Sigmoid colon (tissue), 6 donors: ENCODE measurements at regions not wholly inside any gene's neighbourhood (a gene's known extent, or its start where the extent isn't known, plus 50 kb on each side); places are given as distances from the start of the nearest gene placed in this dataset.

Experiments
- DNase-seq: peaks from one replicate; pipeline ENCODE4 v3.0.0-alpha.2; 2019
- H3K27ac ChIP-seq, 4 donors: fragments of 200-600 bp; sonication (generic); one replicate each; pipeline ENCODE4 v1.5.1; 2016 to 2019; ENCODE audit warnings: mild to moderate bottlenecking in 1 of 4
- H3K27me3 ChIP-seq, 3 donors: fragments of 200-600 bp; sonication (generic); one replicate each; pipeline ENCODE4 v1.5.1; 2019; ENCODE audit warnings: mild to moderate bottlenecking in 1 of 3
- H3K36me3 ChIP-seq, 4 donors: fragments of 200-600 bp; sonication (generic); one replicate each; pipeline ENCODE4 v1.5.1; 2016 to 2019
- H3K4me1 ChIP-seq, 4 donors: fragments of 200-600 bp; sonication (generic); one replicate each; pipeline ENCODE4 v1.5.1; 2017 to 2019
- H3K4me3 ChIP-seq, 4 donors: fragments of 200-600 bp; sonication (generic); one replicate each; pipeline ENCODE4 v1.5.1; 2017 to 2019; ENCODE audit warnings: mild to moderate bottlenecking in 2 of 4, moderate library complexity in 1 of 4
- H3K9me3 ChIP-seq, 4 donors: fragments of 200-600 bp in 3 of 4; sonication (generic) in 3 of 4; one replicate each; pipeline versions ENCODE4 v1.5.1 to v1.6.1; 2013 to 2019
- CTCF ChIP-seq, 4 experiments: fragments of 450-650 bp in 3 of 4; fragments of 200-600 bp in 1 of 4; IDR thresholded peaks; one replicate each; pipeline ENCODE4 v1.5.1; 2016 to 2019; ENCODE audit warnings: antibody characterized with exemption in 4 of 4, mild to moderate bottlenecking in 3 of 4, moderate library complexity in 2 of 4
- EP300 ChIP-seq, 4 donors: sonication (generic); formaldehyde crosslinking; IDR thresholded peaks; one replicate each; pipeline ENCODE4 v1.6.1; 2017; ENCODE audit warnings: antibody characterized with exemption in 4 of 4
- POLR2A ChIP-seq, 2 donors: fragments of 450-650 bp; IDR thresholded peaks; one replicate each; pipeline ENCODE4 v1.6.1; 2016; ENCODE audit warnings: antibody characterized with exemption in 2 of 2, mild to moderate bottlenecking in 2 of 2, moderate library complexity in 2 of 2
- WGBS, 2 donors: extraction: QIAGEN DNeasy Blood & Tissue Kit; methylation state at CpG; one replicate each; pipeline ENCODE4 v1.1.7; 2013; 5-methylcytosine and 5-hydroxymethylcytosine counted together
- intact Hi-C: fragments of 100-400 bp; cut with DNase I; formaldehyde crosslinking; loops from one replicate; pipeline ENCODE4 v1.15.1; 2023
- donor health status: healthy with polysubstance abuse.
- donor health status: healthy.

GRCh38 chr4:122508083-122508482, 51.6 kb upstream of the IL2 start:
- no peak for DNase-seq
- no peaks in the 10 kb centered on the region for H3K36me3 ChIP-seq
- H3K4me3 ChIP-seq = no peak overlapping the region
- intact Hi-C loops = no loop called here
- H3K27ac ChIP-seq = no peak overlapping the region
- no peak for TF ChIP-seq CTCF (IDR thresholded peaks at IDR 0.05)
- no peak for TF ChIP-seq EP300 (IDR thresholded peaks at IDR 0.05)
- TF ChIP-seq POLR2A (IDR thresholded peaks at IDR 0.05) = no peak
- 19 to 40% methylated on average over 1 of the region's 1 CpG for WGBS, 2 donors
- no peaks in the 10 kb centered on the region for H3K27me3 ChIP-seq
- H3K9me3 ChIP-seq = no peaks in the 10 kb centered on the region
- H3K4me1 ChIP-seq = no peaks in the 10 kb centered on the region
